A549 (cell line): ENCODE measurements at regions not wholly inside any gene's neighbourhood (a gene's known extent, or its start where the extent isn't known, plus 50 kb on each side); places are given as distances from the start of the nearest gene placed in this dataset.

Experiments
- CBX8 ChIP-seq: fragments of 200-600 bp; sonication (generic); IDR thresholded peaks from 2 replicates; pipeline ENCODE4 v1.6.1; 2016
- CTCF ChIP-seq: fragments of >200 bp; sonication (Bioruptor Twin); formaldehyde crosslinking; IDR thresholded peaks from 3 replicates; pipeline ENCODE4 v1.5.1; 2016
- KDM1A ChIP-seq: fragments of 200-600 bp; sonication (generic); IDR thresholded peaks from 2 replicates; pipeline ENCODE4 v1.6.1; 2016; ENCODE audit warnings: low read depth, mild to moderate bottlenecking
- MAZ ChIP-seq: fragments of 150-350 bp; IDR thresholded peaks from 2 replicates; pipeline ENCODE4 v1.6.1; 2014; ENCODE audit warnings: antibody characterized with exemption, low read depth, low read length, borderline replicate concordance
- NR3C1 ChIP-seq: fragments of >200 bp; sonication (Bioruptor Twin); formaldehyde crosslinking; IDR thresholded peaks from 3 replicates; pipeline ENCODE4 v1.6.1; 2017
- POLR2A ChIP-seq: IDR thresholded peaks from 2 replicates; pipeline ENCODE4 v1.6.1; 2012; ENCODE audit warnings: mild to moderate bottlenecking, low read length
- TF ChIP-seq, protein P1 (sequence below): IDR thresholded peaks from 2 replicates; pipeline ENCODE4 v1.6.1; 2012; ENCODE audit warnings: low read depth, borderline replicate concordance

DNA sequence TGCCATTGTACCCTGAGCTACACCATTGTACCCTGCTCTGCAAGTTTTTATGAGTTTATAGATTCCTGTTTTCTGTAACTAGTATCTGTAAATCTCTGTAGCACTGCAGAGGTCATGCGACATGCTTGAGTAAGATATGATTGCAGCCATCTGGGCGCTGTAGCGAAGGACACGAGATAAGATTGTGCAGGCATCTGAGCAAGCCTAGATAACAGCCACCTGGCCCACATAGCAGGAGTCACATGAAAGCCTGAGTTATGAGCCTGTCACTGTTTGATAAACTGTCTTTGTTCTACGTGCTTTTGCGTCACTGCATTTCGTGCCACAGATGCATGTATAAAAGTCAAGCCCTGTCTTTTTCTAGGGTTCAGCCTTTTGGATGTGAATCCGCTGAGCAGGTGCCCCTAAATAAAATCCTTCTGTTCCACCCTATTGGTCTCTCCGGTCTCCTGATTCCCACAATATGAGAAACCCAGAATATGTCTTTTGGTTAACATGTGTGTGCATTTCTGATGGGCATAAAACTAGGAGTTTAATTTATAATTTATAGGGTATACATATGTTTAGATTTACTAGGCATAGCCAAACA, 327.6 kb upstream of the MAOA start:
- TF ChIP-seq MAZ (no peak), CTCF (no peak), KDM1A (no peak), POLR2A (no peak), NR3C1 (no peak), CBX8 (no peak)
- TF ChIP-seq, protein P1, sequence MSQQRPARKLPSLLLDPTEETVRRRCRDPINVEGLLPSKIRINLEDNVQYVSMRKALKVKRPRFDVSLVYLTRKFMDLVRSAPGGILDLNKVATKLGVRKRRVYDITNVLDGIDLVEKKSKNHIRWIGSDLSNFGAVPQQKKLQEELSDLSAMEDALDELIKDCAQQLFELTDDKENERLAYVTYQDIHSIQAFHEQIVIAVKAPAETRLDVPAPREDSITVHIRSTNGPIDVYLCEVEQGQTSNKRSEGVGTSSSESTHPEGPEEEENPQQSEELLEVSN, result no peak
